ENCODE measurements at regions not wholly inside any gene's neighbourhood (a gene's known extent, or its start where the extent isn't known, plus 50 kb on each side); places are given as distances from the start of the nearest gene placed in this dataset.

DNA sequence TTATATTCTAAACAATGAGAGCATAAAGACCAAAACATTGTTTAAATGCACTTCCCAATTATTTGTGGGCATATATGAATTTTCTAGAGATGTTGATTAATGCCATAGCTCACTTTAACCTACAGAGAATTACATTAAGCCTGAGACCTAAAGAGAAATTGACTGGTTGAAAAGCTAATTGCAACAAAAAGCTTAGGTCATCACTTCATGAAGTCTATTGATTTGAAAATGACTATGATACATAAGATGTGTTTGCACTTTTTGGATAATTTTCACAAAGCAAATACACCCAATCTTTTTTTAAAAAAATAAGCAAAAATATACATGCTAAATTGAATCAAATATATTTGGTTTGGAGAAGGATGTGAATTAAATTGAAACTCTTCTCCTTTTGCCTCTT, 532.8 kb upstream of the GOLIM4 start (continued):
- TF ChIP-seq, protein P1, sequence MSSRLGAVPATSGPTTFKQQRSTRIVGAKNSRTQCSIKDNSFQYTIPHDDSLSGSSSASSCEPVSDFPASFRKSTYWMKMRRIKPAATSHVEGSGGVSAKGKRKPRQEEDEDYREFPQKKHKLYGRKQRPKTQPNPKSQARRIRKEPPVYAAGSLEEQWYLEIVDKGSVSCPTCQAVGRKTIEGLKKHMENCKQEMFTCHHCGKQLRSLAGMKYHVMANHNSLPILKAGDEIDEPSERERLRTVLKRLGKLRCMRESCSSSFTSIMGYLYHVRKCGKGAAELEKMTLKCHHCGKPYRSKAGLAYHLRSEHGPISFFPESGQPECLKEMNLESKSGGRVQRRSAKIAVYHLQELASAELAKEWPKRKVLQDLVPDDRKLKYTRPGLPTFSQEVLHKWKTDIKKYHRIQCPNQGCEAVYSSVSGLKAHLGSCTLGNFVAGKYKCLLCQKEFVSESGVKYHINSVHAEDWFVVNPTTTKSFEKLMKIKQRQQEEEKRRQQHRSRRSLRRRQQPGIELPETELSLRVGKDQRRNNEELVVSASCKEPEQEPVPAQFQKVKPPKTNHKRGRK (CRISPR knock-in tag; IDR thresholded peaks at IDR 0.05; ENCODE audit: borderline replicate concordance), result no peak
- TF ChIP-seq TCF7 (CRISPR knock-in tag; IDR thresholded peaks at IDR 0.05; ENCODE audit: low read depth), result no peak
- TF ChIP-seq, protein P2, sequence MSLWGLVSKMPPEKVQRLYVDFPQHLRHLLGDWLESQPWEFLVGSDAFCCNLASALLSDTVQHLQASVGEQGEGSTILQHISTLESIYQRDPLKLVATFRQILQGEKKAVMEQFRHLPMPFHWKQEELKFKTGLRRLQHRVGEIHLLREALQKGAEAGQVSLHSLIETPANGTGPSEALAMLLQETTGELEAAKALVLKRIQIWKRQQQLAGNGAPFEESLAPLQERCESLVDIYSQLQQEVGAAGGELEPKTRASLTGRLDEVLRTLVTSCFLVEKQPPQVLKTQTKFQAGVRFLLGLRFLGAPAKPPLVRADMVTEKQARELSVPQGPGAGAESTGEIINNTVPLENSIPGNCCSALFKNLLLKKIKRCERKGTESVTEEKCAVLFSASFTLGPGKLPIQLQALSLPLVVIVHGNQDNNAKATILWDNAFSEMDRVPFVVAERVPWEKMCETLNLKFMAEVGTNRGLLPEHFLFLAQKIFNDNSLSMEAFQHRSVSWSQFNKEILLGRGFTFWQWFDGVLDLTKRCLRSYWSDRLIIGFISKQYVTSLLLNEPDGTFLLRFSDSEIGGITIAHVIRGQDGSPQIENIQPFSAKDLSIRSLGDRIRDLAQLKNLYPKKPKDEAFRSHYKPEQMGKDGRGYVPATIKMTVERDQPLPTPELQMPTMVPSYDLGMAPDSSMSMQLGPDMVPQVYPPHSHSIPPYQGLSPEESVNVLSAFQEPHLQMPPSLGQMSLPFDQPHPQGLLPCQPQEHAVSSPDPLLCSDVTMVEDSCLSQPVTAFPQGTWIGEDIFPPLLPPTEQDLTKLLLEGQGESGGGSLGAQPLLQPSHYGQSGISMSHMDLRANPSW (CRISPR knock-in tag; conservative IDR thresholded peaks at IDR 0.05; ENCODE audit: low read depth), result no peak

DNA sequence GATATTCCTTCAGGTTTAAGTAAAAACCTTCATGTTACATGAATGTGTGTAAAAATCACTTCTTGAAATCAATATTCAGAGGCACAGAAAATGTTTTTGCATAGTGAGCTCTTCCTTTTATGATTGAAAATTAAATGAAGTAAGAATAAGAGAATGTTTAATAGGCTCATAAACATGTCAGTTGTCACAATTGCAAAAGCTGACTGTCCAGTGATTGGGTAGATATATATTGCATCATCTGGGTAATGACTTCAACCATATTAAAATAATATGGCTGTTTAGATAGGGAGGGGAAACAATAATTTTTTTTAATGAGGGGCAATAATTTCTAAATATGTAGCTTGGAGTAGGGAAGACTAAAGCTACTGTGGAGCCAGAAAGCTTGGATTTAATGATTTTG, 529.8 kb upstream of the GOLIM4 start:
- H3K4me1 Mint-ChIP-seq, result peaks cover 33% of the 10 kb centered on the region
- H3K4me3 Mint-ChIP-seq, result no peak overlapping the region
- DNase-seq (ENCODE audit: low spot score) (no peak), ATAC-seq (no peak)
- CTCF ChIA-PET, result interaction anchor here (0.5 to 5.4 kb wide), 17 partner anchors 9 to 559 kb away, joined by 3 to 108 read pairs (median 4); no protein-coding TSS in a partner anchor
- TF ChIP-seq E2F5 (CRISPR knock-in tag; IDR thresholded peaks at IDR 0.05), result no peak
- no peak for TF ChIP-seq ELF4 (CRISPR knock-in tag; IDR thresholded peaks at IDR 0.05; ENCODE audit: low read depth)
- TF ChIP-seq TCF7 (CRISPR knock-in tag; IDR thresholded peaks at IDR 0.05; ENCODE audit: low read depth), result no peak
- TF ChIP-seq, protein P3, sequence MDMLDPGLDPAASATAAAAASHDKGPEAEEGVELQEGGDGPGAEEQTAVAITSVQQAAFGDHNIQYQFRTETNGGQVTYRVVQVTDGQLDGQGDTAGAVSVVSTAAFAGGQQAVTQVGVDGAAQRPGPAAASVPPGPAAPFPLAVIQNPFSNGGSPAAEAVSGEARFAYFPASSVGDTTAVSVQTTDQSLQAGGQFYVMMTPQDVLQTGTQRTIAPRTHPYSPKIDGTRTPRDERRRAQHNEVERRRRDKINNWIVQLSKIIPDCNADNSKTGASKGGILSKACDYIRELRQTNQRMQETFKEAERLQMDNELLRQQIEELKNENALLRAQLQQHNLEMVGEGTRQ (CRISPR knock-in tag; IDR thresholded peaks at IDR 0.05), result no peak
- no peak for TF ChIP-seq GRHL2 (CRISPR knock-in tag; IDR thresholded peaks at IDR 0.05; ENCODE audit: insufficient replicate concordance, severe bottlenecking)
- TF ChIP-seq ZNF263 (CRISPR knock-in tag; IDR thresholded peaks at IDR 0.05; ENCODE audit: low read depth), result no peak
- TF ChIP-seq CREM (CRISPR knock-in tag; IDR thresholded peaks at IDR 0.05), result no peak
- TF ChIP-seq RELA (CRISPR knock-in tag; IDR thresholded peaks at IDR 0.05; ENCODE audit: borderline replicate concordance), result no peak
- TF ChIP-seq, protein P4, sequence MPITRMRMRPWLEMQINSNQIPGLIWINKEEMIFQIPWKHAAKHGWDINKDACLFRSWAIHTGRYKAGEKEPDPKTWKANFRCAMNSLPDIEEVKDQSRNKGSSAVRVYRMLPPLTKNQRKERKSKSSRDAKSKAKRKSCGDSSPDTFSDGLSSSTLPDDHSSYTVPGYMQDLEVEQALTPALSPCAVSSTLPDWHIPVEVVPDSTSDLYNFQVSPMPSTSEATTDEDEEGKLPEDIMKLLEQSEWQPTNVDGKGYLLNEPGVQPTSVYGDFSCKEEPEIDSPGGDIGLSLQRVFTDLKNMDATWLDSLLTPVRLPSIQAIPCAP (CRISPR knock-in tag; IDR thresholded peaks at IDR 0.05), result no peak
- TF ChIP-seq MAX (CRISPR knock-in tag; IDR thresholded peaks at IDR 0.05), result no peak
- TF ChIP-seq GTF2I (CRISPR knock-in tag; conservative IDR thresholded peaks at IDR 0.05), result no peak
- no peak for TF ChIP-seq NR2C2 (CRISPR knock-in tag; IDR thresholded peaks at IDR 0.05)
- TF ChIP-seq AR (CRISPR knock-in tag; IDR thresholded peaks at IDR 0.05), result no peak
- TF ChIP-seq NR1H2 (CRISPR knock-in tag; IDR thresholded peaks at IDR 0.05), result no peak
- no peak for TF ChIP-seq JUN (CRISPR knock-in tag; IDR thresholded peaks at IDR 0.05)
- no peak for TF ChIP-seq HMGA2 (CRISPR knock-in tag; IDR thresholded peaks at IDR 0.05)
- TF ChIP-seq ZNF416 (CRISPR knock-in tag; IDR thresholded peaks at IDR 0.05), result no peak
- TF ChIP-seq ZNF396 (CRISPR knock-in tag; IDR thresholded peaks at IDR 0.05; ENCODE audit: borderline replicate concordance), result no peak
- POLR2A ChIA-PET, result interaction anchor here (0.8 kb wide), 1 partner anchor 222 kb away, joined by 3 read pairs; no protein-coding TSS in a partner anchor
- no peaks in the 10 kb centered on the region for H3K9me3 Mint-ChIP-seq
- H3K36me3 Mint-ChIP-seq, result no peaks in the 10 kb centered on the region
- peak overlapping the region; percentile 18; the same call in 1 of the 2 replicates for H3K27ac Mint-ChIP-seq
- H3K27me3 Mint-ChIP-seq (ENCODE audit: low read depth), result no peaks in the 10 kb centered on the region
